Smooth muscle cell (in vitro differentiated cells): ENCODE measurements at regions not wholly inside any gene's neighbourhood (a gene's known extent, or its start where the extent isn't known, plus 50 kb on each side); places are given as distances from the start of the nearest gene placed in this dataset.

ENCODE experiments used
- DNase-seq: peaks from one replicate; lab custom pipeline; 2025; ENCODE audit not compliant: unreplicated experiment; lab: John Stamatoyannopoulos, UW
- H2AFZ ChIP-seq: fragments of 200-600 bp; sonication (generic); 2 replicates; pipeline ENCODE4 v1.6.0; 2016; ENCODE audit warnings: antibody characterized with exemption, low read depth, mild to moderate bottlenecking
- H3F3A ChIP-seq: fragments of 200-600 bp; sonication (generic); 2 replicates; pipeline ENCODE4 v1.6.0; 2017; ENCODE audit warnings: antibody characterized with exemption, low read depth
- H3K27ac ChIP-seq: fragments of 200-600 bp; sonication (generic); 2 replicates; pipeline ENCODE4 v1.5.1; 2016; ENCODE audit warnings: low read depth, mild to moderate bottlenecking
- H3K27me3 ChIP-seq: fragments of 200-600 bp; sonication (generic); 2 replicates; pipeline ENCODE4 v1.6.1; 2016; ENCODE audit warnings: low read depth, mild to moderate bottlenecking
- H3K36me3 ChIP-seq: fragments of 200-600 bp; sonication (generic); 2 replicates; pipeline ENCODE4 v1.5.1; 2016; ENCODE audit warnings: low read depth
- H3K4me1 ChIP-seq: fragments of 200-600 bp; sonication (generic); 2 replicates; pipeline ENCODE4 v1.5.1; 2016; ENCODE audit warnings: low read depth
- H3K4me2 ChIP-seq: fragments of 200-600 bp; sonication (generic); 2 replicates; pipeline ENCODE4 v1.6.0; 2016; ENCODE audit warnings: mild to moderate bottlenecking
- H3K4me3 ChIP-seq: fragments of 200-600 bp; sonication (generic); 2 replicates; pipeline ENCODE4 v1.5.1; 2016; ENCODE audit warnings: mild to moderate bottlenecking
- H3K79me2 ChIP-seq: fragments of 200-600 bp; sonication (generic); 2 replicates; pipeline ENCODE4 v1.6.0; 2016; ENCODE audit warnings: low read depth, mild to moderate bottlenecking
- H3K9ac ChIP-seq: fragments of 200-600 bp; sonication (generic); 2 replicates; pipeline ENCODE4 v1.6.0; 2016; ENCODE audit warnings: low read depth
- H3K9me3 ChIP-seq: fragments of 200-600 bp; sonication (generic); replicated peaks from 2 replicates; pipeline ENCODE4 v1.5.1; 2016; ENCODE audit warnings: low read depth
- H4K20me1 ChIP-seq: fragments of 200-600 bp; sonication (generic); 2 replicates; pipeline ENCODE4 v1.6.0; 2016; ENCODE audit warnings: low read depth
- WGBS: methylation state at CpG from one replicate; pipeline ENCODE4 v1.1.7; 2016; ENCODE audit warnings: low lambda C conversion rate; 5-methylcytosine and 5-hydroxymethylcytosine counted together
- TF ChIP-seq, protein P1 (sequence below): fragments of 200-600 bp; sonication (generic); IDR thresholded peaks from 2 replicates; pipeline ENCODE4 v1.5.1; 2017; ENCODE audit warnings: borderline replicate concordance, mild to moderate bottlenecking, antibody characterized with exemption; ENCODE audit not compliant: insufficient read depth, poor library complexity, severe bottlenecking

DNA sequence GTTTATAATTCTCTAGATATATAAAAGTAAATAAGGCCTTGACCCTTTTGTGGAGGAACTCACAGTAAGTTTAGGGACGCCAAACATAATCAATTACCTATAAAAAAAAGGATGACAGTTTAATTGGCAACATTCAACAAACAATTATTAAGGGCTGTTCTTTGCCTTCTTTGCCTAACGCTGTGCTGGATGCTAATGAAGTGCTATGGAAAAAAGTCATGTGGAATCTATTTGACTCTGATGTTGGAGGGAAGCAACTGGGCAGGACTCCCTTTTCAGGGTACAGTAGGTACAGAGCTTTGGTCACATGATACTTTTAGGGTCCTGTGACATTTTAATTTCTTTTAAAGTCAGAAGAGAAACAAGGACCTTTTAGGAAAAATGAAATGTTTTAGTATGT, 91.1 kb downstream of the PCDH7 start:
- no peak overlapping the region for H2AFZ ChIP-seq
- no peak overlapping the region for H3K9ac ChIP-seq
- no peak overlapping the region for H3K4me2 ChIP-seq
- no peaks in the 10 kb centered on the region for H3F3A ChIP-seq
- no peaks in the 10 kb centered on the region for H4K20me1 ChIP-seq
- WGBS, result 91% methylated on average over 2 of the region's 2 CpGs
- no peak overlapping the region for H3K4me3 ChIP-seq
- no peak overlapping the region for H3K27ac ChIP-seq
- H3K36me3 ChIP-seq, result no peaks in the 10 kb centered on the region
- H3K9me3 ChIP-seq, result no peaks in the 10 kb centered on the region
- H3K27me3 ChIP-seq, result no peaks in the 10 kb centered on the region
- DNase-seq, result no peak
- TF ChIP-seq, protein P1, sequence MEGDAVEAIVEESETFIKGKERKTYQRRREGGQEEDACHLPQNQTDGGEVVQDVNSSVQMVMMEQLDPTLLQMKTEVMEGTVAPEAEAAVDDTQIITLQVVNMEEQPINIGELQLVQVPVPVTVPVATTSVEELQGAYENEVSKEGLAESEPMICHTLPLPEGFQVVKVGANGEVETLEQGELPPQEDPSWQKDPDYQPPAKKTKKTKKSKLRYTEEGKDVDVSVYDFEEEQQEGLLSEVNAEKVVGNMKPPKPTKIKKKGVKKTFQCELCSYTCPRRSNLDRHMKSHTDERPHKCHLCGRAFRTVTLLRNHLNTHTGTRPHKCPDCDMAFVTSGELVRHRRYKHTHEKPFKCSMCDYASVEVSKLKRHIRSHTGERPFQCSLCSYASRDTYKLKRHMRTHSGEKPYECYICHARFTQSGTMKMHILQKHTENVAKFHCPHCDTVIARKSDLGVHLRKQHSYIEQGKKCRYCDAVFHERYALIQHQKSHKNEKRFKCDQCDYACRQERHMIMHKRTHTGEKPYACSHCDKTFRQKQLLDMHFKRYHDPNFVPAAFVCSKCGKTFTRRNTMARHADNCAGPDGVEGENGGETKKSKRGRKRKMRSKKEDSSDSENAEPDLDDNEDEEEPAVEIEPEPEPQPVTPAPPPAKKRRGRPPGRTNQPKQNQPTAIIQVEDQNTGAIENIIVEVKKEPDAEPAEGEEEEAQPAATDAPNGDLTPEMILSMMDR, result no peak
- peaks cover 5% of the 10 kb centered on the region for H3K79me2 ChIP-seq
- H3K4me1 ChIP-seq, result no peaks in the 10 kb centered on the region

DNA sequence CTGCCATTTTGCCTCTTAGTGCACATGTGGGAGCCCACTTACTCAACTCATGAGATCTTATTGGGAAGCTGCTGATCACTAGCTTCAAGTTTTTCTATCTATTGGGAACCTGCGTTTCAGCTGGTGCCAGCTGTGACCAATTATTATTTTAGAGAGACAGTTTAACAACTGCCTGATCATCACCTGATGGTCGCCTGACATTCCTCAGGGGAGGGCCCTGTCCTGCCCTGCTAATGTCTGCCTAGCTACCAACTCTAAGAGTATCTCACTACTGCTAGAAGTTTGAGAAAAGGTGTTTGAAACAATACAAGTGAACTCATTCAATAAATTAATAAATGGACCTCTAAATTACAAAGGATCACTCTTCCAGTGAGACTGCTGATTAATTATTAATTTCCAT, 95.5 kb downstream of the PCDH7 start:
- 80% methylated on average over 2 of the region's 2 CpGs for WGBS
- Histone ChIP-seq H3F3A (no peaks in the 10 kb centered on the region), H4K20me1 (no peaks in the 10 kb centered on the region), H3K36me3 (no peaks in the 10 kb centered on the region), H3K79me2 (peaks cover 5% of the 10 kb centered on the region), H3K9me3 (no peaks in the 10 kb centered on the region), H3K4me2 (no peak overlapping the region), H3K27ac (no peak overlapping the region), H3K4me3 (no peak overlapping the region), H3K4me1 (no peaks in the 10 kb centered on the region), H3K27me3 (no peaks in the 10 kb centered on the region), H2AFZ (no peak overlapping the region), H3K9ac (no peak overlapping the region)
- TF ChIP-seq, protein P1, result no peak
- DNase-seq, result no peak

DNA sequence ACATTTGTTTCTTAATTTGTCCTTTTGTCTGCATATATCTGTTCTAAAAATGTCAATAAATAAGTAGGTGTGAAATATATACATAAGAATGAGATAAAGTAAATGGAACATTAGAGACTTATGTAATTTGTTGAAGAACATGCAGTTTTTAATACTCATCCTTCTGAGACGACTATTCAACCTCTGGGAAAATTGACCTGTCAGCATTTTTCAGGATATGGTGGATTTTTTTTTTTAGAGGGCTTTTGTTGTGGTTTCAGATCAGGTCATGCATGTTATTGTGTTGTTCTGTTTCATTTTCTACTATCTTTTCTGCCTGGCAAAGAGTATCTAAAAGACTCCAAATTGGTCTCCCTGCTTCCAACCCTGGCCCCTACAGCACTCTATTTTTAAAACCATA, 97.3 kb downstream of the PCDH7 start:
- no peaks in the 10 kb centered on the region for H3F3A ChIP-seq
- TF ChIP-seq, protein P1, result no peak
- 70% methylated on average over 1 of the region's 1 CpG for WGBS
- no peak overlapping the region for H3K27ac ChIP-seq
- H4K20me1 ChIP-seq, result no peaks in the 10 kb centered on the region
- peaks cover 9% of the 10 kb centered on the region for H3K4me1 ChIP-seq
- H3K9ac ChIP-seq, result no peak overlapping the region
- no peaks in the 10 kb centered on the region for H3K9me3 ChIP-seq
- no peak overlapping the region for H3K4me2 ChIP-seq
- no peak overlapping the region for H3K4me3 ChIP-seq
- DNase-seq, result no peak
- peaks cover 5% of the 10 kb centered on the region for H3K79me2 ChIP-seq
- H3K27me3 ChIP-seq, result no peaks in the 10 kb centered on the region
- H3K36me3 ChIP-seq, result no peaks in the 10 kb centered on the region
- no peak overlapping the region for H2AFZ ChIP-seq

DNA sequence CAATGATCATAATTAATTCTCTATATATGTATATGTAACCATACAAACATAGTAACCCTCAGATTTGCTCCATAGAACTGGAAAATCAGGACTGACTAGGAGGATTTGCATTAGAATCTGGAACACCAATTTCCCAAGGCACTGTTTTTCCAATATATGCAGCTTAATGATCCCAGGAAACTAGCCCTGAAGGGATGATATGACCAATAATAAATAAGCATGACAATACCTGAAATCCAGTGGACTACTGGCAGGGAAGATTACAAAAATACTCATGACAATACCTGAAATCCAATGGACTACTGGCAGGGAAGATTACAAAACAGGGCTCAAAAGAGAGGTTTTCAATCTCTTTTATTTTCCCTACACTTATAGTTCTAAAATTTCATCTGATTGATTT, 98.4 kb downstream of the PCDH7 start:
- Histone ChIP-seq H3K79me2 (peaks cover 5% of the 10 kb centered on the region), H3K9me3 (no peaks in the 10 kb centered on the region), H3K4me2 (no peak overlapping the region), H3K9ac (no peak overlapping the region), H2AFZ (no peak overlapping the region), H3K4me1 (peaks cover 16% of the 10 kb centered on the region), H3K4me3 (no peak overlapping the region), H3K27ac (no peak overlapping the region), H3K36me3 (no peaks in the 10 kb centered on the region), H4K20me1 (no peaks in the 10 kb centered on the region), H3F3A (peaks cover 6% of the 10 kb centered on the region), H3K27me3 (no peaks in the 10 kb centered on the region)
- TF ChIP-seq, protein P1, result no peak
- DNase-seq, result no peak
